Chondrocyte (in vitro differentiated cells): ENCODE measurements at regions not wholly inside any gene's neighbourhood (a gene's known extent, or its start where the extent isn't known, plus 50 kb on each side); places are given as distances from the start of the nearest gene placed in this dataset.

Experiments
- DNase-seq: peaks from one replicate; pipeline ENCODE4 v3.0.0; 2021; ENCODE audit warnings: mixed read lengths, low spot score
- H3K27ac Mint-ChIP-seq: one replicate; pipeline ENCODE4 v1.8.0; 2021; ENCODE audit warnings: mild to moderate bottlenecking, moderate library complexity, mixed read lengths; ENCODE audit not compliant: unreplicated experiment
- H3K27me3 Mint-ChIP-seq: 2 replicates; pipeline ENCODE4 v1.8.0; 2021; ENCODE audit warnings: low read depth, mixed read lengths
- H3K36me3 Mint-ChIP-seq: 2 replicates; pipeline ENCODE4 v1.8.0; 2021; ENCODE audit warnings: low read depth, mixed read lengths
- H3K4me1 Mint-ChIP-seq: 2 replicates; pipeline ENCODE4 v1.8.0; 2021; ENCODE audit warnings: low read depth, mild to moderate bottlenecking, mixed read lengths
- H3K4me3 Mint-ChIP-seq: one replicate; pipeline ENCODE4 v1.8.0; 2021; ENCODE audit warnings: mild to moderate bottlenecking, moderate library complexity, mixed read lengths; ENCODE audit not compliant: unreplicated experiment
- H3K9me3 Mint-ChIP-seq: 2 replicates; pipeline ENCODE4 v1.8.0; 2021; ENCODE audit warnings: low read depth, mixed read lengths
- TF ChIP-seq, protein P1 (sequence below): fragments of 200-600 bp; sonication (generic); IDR thresholded peaks from 2 replicates; pipeline ENCODE4 v1.5.0; 2021; ENCODE audit warnings: antibody characterized with exemption, mild to moderate bottlenecking, moderate library complexity

DNA sequence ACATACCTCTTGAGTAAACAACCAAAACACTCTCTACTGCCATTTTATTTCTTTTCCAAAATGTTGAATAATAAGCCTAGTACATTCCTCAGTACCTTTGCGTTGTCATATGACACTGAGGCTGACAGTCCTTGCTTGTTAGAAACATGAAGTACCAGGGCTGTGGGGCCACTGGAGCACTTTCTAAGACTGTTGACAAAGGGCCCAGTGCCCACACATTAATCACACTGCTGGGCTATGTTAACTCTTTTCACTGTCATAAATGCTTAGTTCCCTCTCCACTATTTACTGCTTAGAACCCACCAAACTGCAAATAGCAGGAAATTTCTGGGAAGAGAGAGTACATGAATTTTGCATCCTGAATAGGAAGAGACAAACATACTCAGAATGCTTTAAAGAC is 57.1 kb downstream of the FAM47B start:
- H3K27ac Mint-ChIP-seq, result no peak overlapping the region
- H3K36me3 Mint-ChIP-seq, result no peaks in the 10 kb centered on the region
- H3K9me3 Mint-ChIP-seq, result no peaks in the 10 kb centered on the region
- DNase-seq, result no peak
- H3K4me1 Mint-ChIP-seq, result no peaks in the 10 kb centered on the region
- no peak overlapping the region for H3K4me3 Mint-ChIP-seq
- H3K27me3 Mint-ChIP-seq, result peaks cover 27% of the 10 kb centered on the region
- TF ChIP-seq, protein P1, sequence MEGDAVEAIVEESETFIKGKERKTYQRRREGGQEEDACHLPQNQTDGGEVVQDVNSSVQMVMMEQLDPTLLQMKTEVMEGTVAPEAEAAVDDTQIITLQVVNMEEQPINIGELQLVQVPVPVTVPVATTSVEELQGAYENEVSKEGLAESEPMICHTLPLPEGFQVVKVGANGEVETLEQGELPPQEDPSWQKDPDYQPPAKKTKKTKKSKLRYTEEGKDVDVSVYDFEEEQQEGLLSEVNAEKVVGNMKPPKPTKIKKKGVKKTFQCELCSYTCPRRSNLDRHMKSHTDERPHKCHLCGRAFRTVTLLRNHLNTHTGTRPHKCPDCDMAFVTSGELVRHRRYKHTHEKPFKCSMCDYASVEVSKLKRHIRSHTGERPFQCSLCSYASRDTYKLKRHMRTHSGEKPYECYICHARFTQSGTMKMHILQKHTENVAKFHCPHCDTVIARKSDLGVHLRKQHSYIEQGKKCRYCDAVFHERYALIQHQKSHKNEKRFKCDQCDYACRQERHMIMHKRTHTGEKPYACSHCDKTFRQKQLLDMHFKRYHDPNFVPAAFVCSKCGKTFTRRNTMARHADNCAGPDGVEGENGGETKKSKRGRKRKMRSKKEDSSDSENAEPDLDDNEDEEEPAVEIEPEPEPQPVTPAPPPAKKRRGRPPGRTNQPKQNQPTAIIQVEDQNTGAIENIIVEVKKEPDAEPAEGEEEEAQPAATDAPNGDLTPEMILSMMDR, result no peak

- peaks cover 3% of the 10 kb centered on the region for H3K9me3 Mint-ChIP-seq
These were observed 63.8 kb downstream of the FAM47B start for GRCh38 chrX:35006361-35006760.

DNA sequence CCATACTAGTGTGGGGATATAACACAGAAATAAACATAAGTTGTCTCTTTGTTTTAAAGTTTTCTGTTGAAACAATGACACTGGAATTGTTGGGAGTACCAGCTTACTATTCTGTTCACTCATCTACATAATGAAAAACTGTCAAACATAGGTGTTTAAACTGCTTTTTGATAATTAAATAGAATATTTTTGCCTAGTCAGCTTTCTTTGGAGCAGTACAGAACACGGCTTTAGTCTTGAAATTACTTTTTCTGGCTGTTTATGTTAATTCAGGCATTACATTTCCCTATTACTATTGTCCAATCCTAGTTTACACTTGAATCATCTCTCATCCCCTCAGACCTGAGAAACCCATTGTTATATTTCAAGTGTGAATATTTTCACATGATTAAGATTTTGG is 73.0 kb downstream of the FAM47B start:
- TF ChIP-seq, protein P1, result no peak
- no peaks in the 10 kb centered on the region for H3K4me1 Mint-ChIP-seq
- no peaks in the 10 kb centered on the region for H3K36me3 Mint-ChIP-seq
- H3K27ac Mint-ChIP-seq, result no peak overlapping the region
- H3K27me3 Mint-ChIP-seq, result peaks cover 4% of the 10 kb centered on the region
- peaks cover 13% of the 10 kb centered on the region for H3K9me3 Mint-ChIP-seq
- DNase-seq, result no peak
- H3K4me3 Mint-ChIP-seq, result no peak overlapping the region

More at GRCh38 chrX:35006361-35006760, 63.8 kb downstream of the FAM47B start:
- Mint-ChIP-seq H3K4me1 (no peaks in the 10 kb centered on the region), H3K4me3 (no peak overlapping the region), H3K27me3 (peaks cover 9% of the 10 kb centered on the region), H3K27ac (no peak overlapping the region), H3K36me3 (peaks cover 2% of the 10 kb centered on the region)
- TF ChIP-seq, protein P1, result no peak
- no peak for DNase-seq

GRCh38 chrX:35016051-35016450 is 73.5 kb downstream of the FAM47B start:
- Mint-ChIP-seq H3K27me3 (peaks cover 4% of the 10 kb centered on the region), H3K9me3 (peaks cover 13% of the 10 kb centered on the region), H3K4me3 (no peak overlapping the region), H3K4me1 (no peaks in the 10 kb centered on the region), H3K36me3 (no peaks in the 10 kb centered on the region), H3K27ac (no peak overlapping the region)
- no peak for DNase-seq
- TF ChIP-seq, protein P1, result no peak

- Mint-ChIP-seq H3K9me3 (peaks cover 7% of the 10 kb centered on the region), H3K36me3 (no peaks in the 10 kb centered on the region), H3K27me3 (peaks cover 4% of the 10 kb centered on the region), H3K27ac (no peak overlapping the region), H3K4me1 (no peaks in the 10 kb centered on the region), H3K4me3 (no peak overlapping the region)
- no peak for DNase-seq
- TF ChIP-seq, protein P1, result no peak
These were observed 74.7 kb downstream of the FAM47B start for GRCh38 chrX:35017284-35017683.
